ENCODE measurements at regions not wholly inside any gene's neighbourhood (a gene's known extent, or its start where the extent isn't known, plus 50 kb on each side); places are given as distances from the start of the nearest gene placed in this dataset.
"Not testable (repeated sequence)": the region's sequence is repeated elsewhere in the genome, so short reads cannot be mapped to it uniquely, and the experiment has no call there.

DNA sequence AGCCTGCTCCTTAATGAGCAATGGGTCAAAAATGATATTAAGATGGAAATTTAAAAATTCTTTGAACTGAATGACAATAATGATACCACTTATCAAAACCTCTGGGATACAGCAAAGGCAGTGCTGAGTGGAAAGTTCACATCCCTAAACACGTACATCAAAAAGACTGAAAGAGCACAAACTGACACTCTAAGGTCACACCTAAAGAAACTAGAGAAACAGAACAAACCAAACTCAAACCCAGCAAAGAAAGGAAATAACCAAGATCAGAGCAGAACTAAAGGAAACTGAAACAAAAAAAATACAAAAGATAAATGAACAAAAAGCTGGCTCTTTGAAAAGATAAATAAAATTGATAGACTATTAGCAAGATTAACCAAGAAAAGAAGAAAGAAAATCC is 155.3 kb downstream of the LTN1 start:
- POLR2A ChIA-PET = interaction anchor here (2.1 kb wide), 1 partner anchor 47 kb away, joined by 10 read pairs; a partner anchor contains a TSS
- H3K27me3 ChIP-seq (ENCODE audit: control insufficient read depth in 2 of 2, insufficient read depth in 2 of 2, low read length in 2 of 2); H3K27me3 Mint-ChIP-seq; H3K4me3 ChIP-seq (ENCODE audit: low read length); H3K36me3 ChIP-seq (ENCODE audit: control insufficient read depth in 2 of 3, insufficient read depth in 3 of 3, low read length in 3 of 3); H3K9me3 ChIP-seq (ENCODE audit: control insufficient read depth in 2 of 3, low read length in 3 of 3); ATAC-seq: not testable (repeated sequence)
- Histone ChIP-seq H3K4me1 (ENCODE audit: control insufficient read depth in 2 of 2, insufficient read depth in 2 of 2, low read length in 2 of 2) (peaks cover 49 to 52% of the 10 kb centered on the region in 2 donors), H3K27ac (ENCODE audit: low read depth, low read length) (peak overlapping the region; percentile 44)
- intact Hi-C loops (cut with micrococcal nuclease) = loop anchor here in 1 of 2 donors (1.0 to 10.0 kb wide), 5 partner anchors 48 to 1993 kb away; partner anchors contain the start of genes ADAMTS1, LTN1 and USP16
- H3K27ac Mint-ChIP-seq = peak overlapping the region; percentile 34 to 92 (median 82)
- peak in 4 of 9 donors; percentile 10 to 40 (median 28) for DNase-seq
- CTCF ChIA-PET = interaction anchor here (0.9 kb wide), 1 partner anchor 91 kb away, joined by 3 read pairs; no protein-coding TSS in a partner anchor
- H3K4me1 Mint-ChIP-seq = peaks cover 40 to 80% (median 66%) of the 10 kb centered on the region in 7 donors
- H3K4me3 Mint-ChIP-seq = peak overlapping the region in 9 of 10 donors; percentile 40 to 74 (median 54)
- peaks cover 0 to 13% (median 2%) of the 10 kb centered on the region in 11 donors for H3K9me3 Mint-ChIP-seq
- peaks cover 4 to 53% (median 10%) of the 10 kb centered on the region in 5 donors for H3K36me3 Mint-ChIP-seq

DNA sequence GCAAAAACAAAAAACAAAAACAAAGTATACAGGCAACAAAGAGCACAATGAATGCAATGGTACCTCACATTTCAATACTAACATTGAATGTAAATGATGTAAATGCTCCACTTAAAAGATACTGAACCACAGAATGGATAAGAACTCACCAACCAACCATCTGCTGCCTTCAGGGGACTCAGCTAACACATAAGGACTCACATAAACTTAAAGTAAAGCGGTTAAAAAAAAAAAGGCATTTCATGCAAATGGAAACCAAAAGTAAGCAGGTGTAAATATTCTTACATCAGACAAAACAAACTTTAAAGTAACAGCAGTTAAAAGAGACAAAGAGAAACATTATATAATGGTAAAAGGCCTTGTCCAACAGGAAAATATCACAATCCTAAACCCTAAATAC is 156.1 kb downstream of the LTN1 start:
- H3K4me1 ChIP-seq (ENCODE audit: control insufficient read depth in 2 of 2, insufficient read depth in 2 of 2, low read length in 2 of 2) = peaks cover 53 to 60% of the 10 kb centered on the region in 2 donors
- H3K4me3 ChIP-seq (ENCODE audit: low read length) = peak overlapping the region; percentile 5
- ATAC-seq; H3K36me3 ChIP-seq (ENCODE audit: control insufficient read depth in 2 of 3, insufficient read depth in 3 of 3, low read length in 3 of 3); H3K9me3 ChIP-seq (ENCODE audit: control insufficient read depth in 2 of 3, low read length in 3 of 3); H3K27me3 Mint-ChIP-seq; H3K27ac ChIP-seq (ENCODE audit: low read depth, low read length); CTCF ChIA-PET; H3K27me3 ChIP-seq (ENCODE audit: control insufficient read depth in 2 of 2, insufficient read depth in 2 of 2, low read length in 2 of 2): not testable (repeated sequence)
- peak in 3 of 9 donors; percentile 4 to 28 (median 26) for DNase-seq
- Mint-ChIP-seq H3K36me3 (peaks cover 4 to 53% (median 8%) of the 10 kb centered on the region in 5 donors), H3K9me3 (peaks cover 0 to 13% (median 2%) of the 10 kb centered on the region in 11 donors), H3K4me3 (peak overlapping the region; percentile 23 to 92 (median 68)), H3K4me1 (peaks cover 44 to 87% (median 72%) of the 10 kb centered on the region in 7 donors), H3K27ac (peak overlapping the region; percentile 62 to 97 (median 83))
- intact Hi-C loops (cut with micrococcal nuclease) = loop anchor here in 1 of 2 donors (5.0 to 10.0 kb wide), 3 partner anchors 156 to 1992 kb away; partner anchors contain the start of genes ADAMTS1 and LTN1
- POLR2A ChIA-PET = interaction anchor here (0.7 to 2.1 kb wide), 2 partner anchors 48 to 157 kb away, joined by 3 to 10 read pairs; a partner anchor contains a TSS

DNA sequence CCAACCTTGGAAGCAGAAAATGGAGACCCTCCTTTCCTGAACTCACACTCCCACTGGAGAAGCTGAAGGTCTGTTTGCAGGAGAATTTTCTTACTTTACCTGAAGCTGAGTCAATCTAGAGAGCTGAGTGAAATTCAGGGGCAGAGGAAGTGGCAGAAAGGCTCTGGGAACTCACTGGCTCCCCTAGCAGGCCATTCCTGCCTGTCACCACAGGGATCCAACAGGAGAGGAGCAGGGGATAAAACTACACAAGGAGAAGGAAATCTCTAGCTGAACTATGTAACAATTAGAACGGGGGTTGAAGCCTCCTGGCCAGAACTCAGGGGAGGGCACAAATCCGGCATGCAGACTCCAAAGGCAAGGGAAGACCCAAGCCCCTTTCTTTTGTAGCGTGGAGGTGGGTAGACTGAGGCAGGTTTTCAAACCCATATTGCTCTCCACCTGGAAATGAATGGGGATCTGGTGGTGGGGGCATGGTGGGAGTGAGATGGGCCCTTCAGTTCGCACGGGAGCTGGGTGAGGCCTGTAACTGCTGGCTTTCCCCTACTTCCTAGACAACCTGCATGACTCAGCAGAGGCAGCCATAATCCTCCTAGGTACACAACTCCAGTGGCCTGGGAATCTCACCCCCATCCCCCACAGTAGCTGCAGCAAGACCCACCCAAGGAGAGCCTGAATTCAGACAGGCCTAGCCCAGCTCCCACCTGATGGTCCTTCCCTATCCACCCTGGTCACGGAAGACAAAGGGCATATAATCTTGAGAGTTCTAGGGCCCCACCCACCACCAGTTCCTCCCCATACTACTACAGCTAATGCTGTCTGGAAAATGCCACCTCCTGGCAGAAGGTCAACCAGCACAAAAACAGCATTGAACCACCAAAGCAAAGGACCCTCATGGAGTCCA is 158.1 kb downstream of the LTN1 start:
- H3K36me3 ChIP-seq (ENCODE audit: control insufficient read depth in 2 of 3, insufficient read depth in 3 of 3, low read length in 3 of 3) = no peaks in the 10 kb centered on the region
- H3K27ac Mint-ChIP-seq = peak overlapping the region in 8 of 9 donors; percentile 16 to 97 (median 85)
- peaks cover 54 to 61% of the 10 kb centered on the region in 2 donors for H3K4me1 ChIP-seq (ENCODE audit: control insufficient read depth in 2 of 2, insufficient read depth in 2 of 2, low read length in 2 of 2)
- no peaks in the 10 kb centered on the region for H3K27me3 Mint-ChIP-seq
- ATAC-seq (no peak), DNase-seq (no peak)
- H3K4me1 Mint-ChIP-seq = peaks cover 51 to 87% (median 83%) of the 10 kb centered on the region in 7 donors
- peak overlapping the region in 8 of 10 donors; percentile 29 to 92 (median 54) for H3K4me3 Mint-ChIP-seq
- H3K27ac ChIP-seq (ENCODE audit: low read depth, low read length) = no peak overlapping the region
- H3K4me3 ChIP-seq (ENCODE audit: low read length) = peak overlapping the region; percentile 14
- peaks cover 1 to 54% (median 8%) of the 10 kb centered on the region in 5 donors for H3K36me3 Mint-ChIP-seq
- H3K27me3 ChIP-seq (ENCODE audit: control insufficient read depth in 2 of 2, insufficient read depth in 2 of 2, low read length in 2 of 2) = no peaks in the 10 kb centered on the region
- ChIA-PET POLR2A (interaction anchor here (0.6 to 3.8 kb wide), 3 partner anchors 10 to 50 kb away, joined by 3 to 27 read pairs (median 3); a partner anchor contains a TSS), CTCF (interaction anchor here (0.6 to 1.4 kb wide), 2 partner anchors 30 to 89 kb away, joined by 3 to 6 read pairs; no protein-coding TSS in a partner anchor)
- intact Hi-C loops (cut with micrococcal nuclease) = loop anchor here (5.0 to 10.0 kb wide), 4 partner anchors 108 to 1990 kb away; partner anchors contain the start of genes ADAMTS1 (in 1 of the 2) and LTN1 (in 1 of the 2)
- H3K9me3 ChIP-seq (ENCODE audit: control insufficient read depth in 2 of 3, low read length in 3 of 3) = no peaks in the 10 kb centered on the region
- H3K9me3 Mint-ChIP-seq = peaks cover 0 to 8% (median 2%) of the 10 kb centered on the region in 11 donors

DNA sequence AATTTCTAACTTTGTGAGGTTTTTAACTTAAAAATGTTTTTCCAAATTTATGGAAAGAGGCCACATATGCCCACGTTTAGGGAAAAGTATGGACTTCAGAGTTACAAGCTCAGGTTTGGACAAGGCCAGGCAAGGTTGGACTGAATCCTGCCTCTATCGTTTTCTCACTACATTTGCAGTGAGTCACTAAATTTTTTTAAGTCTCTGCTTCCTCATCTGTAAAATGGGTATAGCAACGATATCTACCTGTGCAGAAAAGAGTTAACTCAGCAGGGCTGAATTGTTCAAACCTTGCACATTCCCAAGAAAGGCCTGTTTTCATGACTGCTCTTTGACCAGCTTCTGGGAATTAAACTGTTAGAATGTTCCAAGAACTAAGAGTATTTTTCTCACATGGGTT is 159.1 kb downstream of the LTN1 start:
- DNase-seq (no peak), ATAC-seq (no peak)
- intact Hi-C loops (cut with micrococcal nuclease) = loop anchor here (2.0 to 10.0 kb wide), 4 partner anchors 21 to 1989 kb away; partner anchors contain the start of gene ADAMTS1 (in 1 of the 2)
- ChIA-PET POLR2A (interaction anchor here (1.4 to 3.8 kb wide), 2 partner anchors 11 to 51 kb away, joined by 3 to 27 read pairs; a partner anchor contains a TSS), CTCF (interaction anchor here (1.4 kb wide), 1 partner anchor 88 kb away, joined by 6 read pairs; no protein-coding TSS in a partner anchor)
- H3K4me3 Mint-ChIP-seq = peak overlapping the region in 4 of 10 donors; percentile 29 to 92 (median 52)
- no peak overlapping the region for H3K4me3 ChIP-seq (ENCODE audit: low read length)
- H3K27ac Mint-ChIP-seq = peak overlapping the region in 8 of 9 donors; percentile 2 to 97 (median 75)
- peaks cover 0 to 8% (median 0%) of the 10 kb centered on the region in 11 donors for H3K9me3 Mint-ChIP-seq
- no peak overlapping the region for H3K27ac ChIP-seq (ENCODE audit: low read depth, low read length)
- H3K27me3 Mint-ChIP-seq = no peaks in the 10 kb centered on the region
- H3K36me3 Mint-ChIP-seq = peaks cover 0 to 57% (median 8%) of the 10 kb centered on the region in 5 donors
- no peaks in the 10 kb centered on the region for H3K27me3 ChIP-seq (ENCODE audit: control insufficient read depth in 2 of 2, insufficient read depth in 2 of 2, low read length in 2 of 2)
- H3K4me1 Mint-ChIP-seq = peaks cover 51 to 85% (median 80%) of the 10 kb centered on the region in 7 donors
- peaks cover 54 to 61% of the 10 kb centered on the region in 2 donors for H3K4me1 ChIP-seq (ENCODE audit: control insufficient read depth in 2 of 2, insufficient read depth in 2 of 2, low read length in 2 of 2)
- no peaks in the 10 kb centered on the region for H3K36me3 ChIP-seq (ENCODE audit: control insufficient read depth in 2 of 3, insufficient read depth in 3 of 3, low read length in 3 of 3)
- H3K9me3 ChIP-seq (ENCODE audit: control insufficient read depth in 2 of 3, low read length in 3 of 3) = no peaks in the 10 kb centered on the region

DNA sequence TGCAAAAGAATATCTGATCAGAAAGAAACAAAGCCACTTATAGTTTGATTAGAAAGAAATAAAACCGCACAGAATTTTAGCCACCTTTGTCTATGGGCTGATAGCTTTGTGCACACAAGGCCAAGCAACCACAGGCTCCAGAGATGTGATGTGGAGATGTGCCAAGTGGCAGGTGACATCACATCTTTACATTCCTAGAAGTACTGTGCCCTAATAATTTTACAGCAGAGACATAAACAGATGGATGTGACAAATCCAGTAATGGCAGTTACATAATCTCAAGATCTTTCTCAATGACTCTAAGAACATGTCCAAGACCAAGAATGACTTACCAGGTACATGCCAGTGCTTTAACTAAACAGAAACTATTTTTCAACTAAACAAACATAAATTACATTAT is 159.5 kb downstream of the LTN1 start:
- H3K4me3 ChIP-seq (ENCODE audit: low read length) = no peak overlapping the region
- H3K27ac Mint-ChIP-seq = peak overlapping the region; percentile 2 to 97 (median 69)
- H3K4me1 Mint-ChIP-seq = peaks cover 49 to 83% (median 80%) of the 10 kb centered on the region in 7 donors
- H3K27me3 ChIP-seq (ENCODE audit: control insufficient read depth in 2 of 2, insufficient read depth in 2 of 2, low read length in 2 of 2) = no peaks in the 10 kb centered on the region
- H3K4me1 ChIP-seq (ENCODE audit: control insufficient read depth in 2 of 2, insufficient read depth in 2 of 2, low read length in 2 of 2) = peaks cover 54 to 61% of the 10 kb centered on the region in 2 donors
- H3K27me3 Mint-ChIP-seq = no peaks in the 10 kb centered on the region
- DNase-seq (no peak), ATAC-seq (no peak)
- H3K36me3 ChIP-seq (ENCODE audit: control insufficient read depth in 2 of 3, insufficient read depth in 3 of 3, low read length in 3 of 3) = no peaks in the 10 kb centered on the region
- H3K27ac ChIP-seq (ENCODE audit: low read depth, low read length) = no peak overlapping the region
- H3K4me3 Mint-ChIP-seq = peak overlapping the region in 8 of 10 donors; percentile 34 to 75 (median 67)
- peaks cover 0 to 8% (median 0%) of the 10 kb centered on the region in 11 donors for H3K9me3 Mint-ChIP-seq
- H3K9me3 ChIP-seq (ENCODE audit: control insufficient read depth in 2 of 3, low read length in 3 of 3) = no peaks in the 10 kb centered on the region
- H3K36me3 Mint-ChIP-seq = peaks cover 0 to 57% (median 8%) of the 10 kb centered on the region in 5 donors
- intact Hi-C loops (cut with micrococcal nuclease) = loop anchor here (2.0 to 10.0 kb wide), 4 partner anchors 22 to 1988 kb away; partner anchors contain the start of gene ADAMTS1 (in 1 of the 2)
- ChIA-PET CTCF (interaction anchor here (2.3 kb wide), 1 partner anchor 88 kb away, joined by 6 read pairs; no protein-coding TSS in a partner anchor), POLR2A (interaction anchor here (0.8 to 3.8 kb wide), 3 partner anchors 51 to 189 kb away, joined by 3 to 27 read pairs (median 4); a partner anchor contains a TSS)

DNA sequence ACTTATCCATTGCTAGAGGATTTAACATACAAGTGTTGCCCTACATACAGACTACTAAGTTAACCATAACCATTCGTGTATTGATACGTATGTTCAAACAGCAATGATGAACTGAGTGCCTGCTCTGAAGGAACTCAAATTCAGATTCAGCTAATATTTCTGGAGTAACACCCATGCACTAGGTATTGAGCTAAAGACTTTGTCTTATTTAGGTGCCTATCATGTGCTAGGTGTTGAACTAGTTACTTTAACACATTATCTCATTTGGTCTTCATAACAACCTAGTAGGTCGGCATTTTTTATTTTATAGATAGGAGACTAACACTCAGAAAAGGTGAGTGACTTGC is 160.0 kb downstream of the LTN1 start:
- CTCF ChIA-PET = interaction anchor here (2.3 kb wide), 1 partner anchor 87 kb away, joined by 6 read pairs; no protein-coding TSS in a partner anchor
- H3K4me3 ChIP-seq (ENCODE audit: low read length) = no peak overlapping the region
- Mint-ChIP-seq H3K27ac (peak overlapping the region; percentile 2 to 97 (median 49)), H3K4me3 (peak overlapping the region in 9 of 10 donors; percentile 34 to 75 (median 67)), H3K36me3 (peaks cover 0 to 56% (median 8%) of the 10 kb centered on the region in 5 donors), H3K27me3 (no peaks in the 10 kb centered on the region), H3K9me3 (peaks cover 0 to 8% (median 0%) of the 10 kb centered on the region in 11 donors), H3K4me1 (peaks cover 45 to 82% (median 76%) of the 10 kb centered on the region in 7 donors)
- no peaks in the 10 kb centered on the region for H3K27me3 ChIP-seq (ENCODE audit: control insufficient read depth in 2 of 2, insufficient read depth in 2 of 2, low read length in 2 of 2)
- no peaks in the 10 kb centered on the region for H3K36me3 ChIP-seq (ENCODE audit: control insufficient read depth in 2 of 3, insufficient read depth in 3 of 3, low read length in 3 of 3)
- H3K27ac ChIP-seq (ENCODE audit: low read depth, low read length) = no peak overlapping the region
- POLR2A ChIA-PET = interaction anchor here (0.6 to 3.8 kb wide), 5 partner anchors 12 to 189 kb away, joined by 3 to 27 read pairs (median 3); a partner anchor contains a TSS
- intact Hi-C loops (cut with micrococcal nuclease) = loop anchor here (1.0 to 10.0 kb wide), 6 partner anchors 22 to 1988 kb away; partner anchors contain the start of genes ADAMTS1 (in 1 of the 2) and CCT8 (in 1 of the 2)
- H3K9me3 ChIP-seq (ENCODE audit: control insufficient read depth in 2 of 3, low read length in 3 of 3) = no peaks in the 10 kb centered on the region
- ATAC-seq = no peak
- DNase-seq = no peak
- H3K4me1 ChIP-seq (ENCODE audit: control insufficient read depth in 2 of 2, insufficient read depth in 2 of 2, low read length in 2 of 2) = peaks cover 50 to 57% of the 10 kb centered on the region in 2 donors
